ENCODE measurements at regions not wholly inside any gene's neighbourhood (a gene's known extent, or its start where the extent isn't known, plus 50 kb on each side); places are given as distances from the start of the nearest gene placed in this dataset.

- TF ChIP-seq EZH2 (IDR thresholded peaks at IDR 0.05; ENCODE audit: borderline replicate concordance, low read depth, low read length, poor library complexity, severe bottlenecking), result no peak
- TF ChIP-seq CTCF (conservative IDR thresholded peaks at IDR 0.05; ENCODE audit: low read depth, low read length), result no peak
Observed at GRCh38 chrX:44621078-44621477, 78.4 kb upstream of the FUNDC1 start.
